ENCODE measurements at regions not wholly inside any gene's neighbourhood (a gene's known extent, or its start where the extent isn't known, plus 50 kb on each side); places are given as distances from the start of the nearest gene placed in this dataset.

DNA sequence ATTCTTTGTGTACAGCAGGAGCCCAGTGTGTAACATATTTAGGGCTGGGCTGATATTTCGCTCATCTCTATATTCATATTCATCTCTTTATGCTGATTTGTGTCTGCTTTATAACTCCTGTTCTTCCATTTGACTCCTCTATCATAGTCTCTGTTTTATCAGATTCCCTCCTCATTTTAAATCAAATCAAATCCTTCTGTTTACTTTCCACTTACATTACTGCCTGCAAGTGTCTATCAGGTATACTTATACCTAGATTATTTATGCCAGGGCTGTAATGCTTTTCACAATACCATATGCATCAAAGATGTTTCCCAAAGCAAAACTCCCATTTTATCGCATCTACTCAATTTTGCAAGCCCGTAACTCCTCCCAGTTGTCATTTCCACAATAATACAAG is 990.7 kb downstream of the SORCS1 start:
- H3K9me3 ChIP-seq = no peaks in the 10 kb centered on the region
- TF ChIP-seq CTCF (IDR thresholded peaks at IDR 0.05) (no peak), POLR2A (IDR thresholded peaks at IDR 0.05) (no peak)
- no peak overlapping the region for H3K4me3 ChIP-seq
- no peaks in the 10 kb centered on the region for H3K4me1 ChIP-seq
- no peak overlapping the region for H3K27ac ChIP-seq
- 93% methylated on average over 3 of the region's 3 CpGs for WGBS (ENCODE audit: insufficient coverage, low coverage, low lambda C conversion rate, missing lambda C conversion rate)
- H3K27me3 ChIP-seq = no peaks in the 10 kb centered on the region
- DNase-seq (no peak), ATAC-seq (no peak)
- intact Hi-C loops (cut with DNase I) = loop anchor here (5.0 to 10.0 kb wide), 2 partner anchors 219 to 227 kb away; no protein-coding TSS in a partner anchor
- H3K36me3 ChIP-seq = no peaks in the 10 kb centered on the region

GRCh38 chr10:106169241-106169640 is 995.3 kb downstream of the SORCS1 start:
- TF ChIP-seq POLR2A (IDR thresholded peaks at IDR 0.05) (no peak), CTCF (IDR thresholded peaks at IDR 0.05) (no peak)
- no peaks in the 10 kb centered on the region for H3K9me3 ChIP-seq
- ATAC-seq (no peak), DNase-seq (no peak)
- no peaks in the 10 kb centered on the region for H3K4me1 ChIP-seq
- intact Hi-C loops (cut with DNase I) = no loop called here
- no peak overlapping the region for H3K27ac ChIP-seq
- no peaks in the 10 kb centered on the region for H3K36me3 ChIP-seq
- no peak overlapping the region for H3K4me3 ChIP-seq
- no peaks in the 10 kb centered on the region for H3K27me3 ChIP-seq
- 68% methylated on average over 7 of the region's 7 CpGs for WGBS (ENCODE audit: insufficient coverage, low coverage, low lambda C conversion rate, missing lambda C conversion rate)

DNA sequence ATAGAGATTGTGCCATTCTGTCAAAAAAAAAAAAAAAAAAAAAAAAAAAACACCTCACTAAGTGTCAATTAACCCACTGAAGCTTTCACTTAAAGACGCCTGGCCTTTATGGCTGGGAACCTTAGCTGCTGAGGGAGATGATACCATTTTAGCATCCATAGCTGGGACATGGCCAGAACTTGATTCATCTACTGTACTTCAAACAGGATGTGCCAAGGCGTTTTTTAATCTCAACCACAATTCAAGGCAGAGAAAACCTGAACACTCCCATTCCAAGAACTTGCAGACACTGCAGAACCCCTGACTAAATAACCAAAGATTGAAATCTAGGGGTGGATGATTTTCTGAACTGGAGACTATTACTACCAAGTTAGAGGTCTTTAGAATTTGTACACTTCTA is 996.6 kb downstream of the SORCS1 start:
- WGBS (ENCODE audit: insufficient coverage, low coverage, low lambda C conversion rate, missing lambda C conversion rate) = 73% methylated on average over 2 of the region's 2 CpGs
- H3K27me3 ChIP-seq = no peaks in the 10 kb centered on the region
- no peaks in the 10 kb centered on the region for H3K36me3 ChIP-seq
- H3K27ac ChIP-seq = no peak overlapping the region
- TF ChIP-seq POLR2A (IDR thresholded peaks at IDR 0.05) (no peak), CTCF (IDR thresholded peaks at IDR 0.05) (no peak)
- ATAC-seq = no peak
- H3K4me3 ChIP-seq = no peak overlapping the region
- no peaks in the 10 kb centered on the region for H3K4me1 ChIP-seq
- intact Hi-C loops (cut with DNase I) = no loop called here
- DNase-seq = no peak
- H3K9me3 ChIP-seq = no peaks in the 10 kb centered on the region

- no peak for DNase-seq
- Histone ChIP-seq H3K4me1 (no peaks in the 10 kb centered on the region), H3K9me3 (no peaks in the 10 kb centered on the region), H3K4me3 (no peak overlapping the region), H3K27ac (no peak overlapping the region), H3K27me3 (no peaks in the 10 kb centered on the region), H3K36me3 (no peaks in the 10 kb centered on the region)
- intact Hi-C loops (cut with DNase I) = no loop called here
- WGBS (ENCODE audit: insufficient coverage, low coverage, low lambda C conversion rate, missing lambda C conversion rate) = 78% methylated on average over 4 of the region's 4 CpGs
- TF ChIP-seq CTCF (IDR thresholded peaks at IDR 0.05) (no peak), POLR2A (IDR thresholded peaks at IDR 0.05) (no peak)
- ATAC-seq = no peak
Measured at GRCh38 chr10:106158241-106158640, 1006.3 kb downstream of the SORCS1 start.

DNA sequence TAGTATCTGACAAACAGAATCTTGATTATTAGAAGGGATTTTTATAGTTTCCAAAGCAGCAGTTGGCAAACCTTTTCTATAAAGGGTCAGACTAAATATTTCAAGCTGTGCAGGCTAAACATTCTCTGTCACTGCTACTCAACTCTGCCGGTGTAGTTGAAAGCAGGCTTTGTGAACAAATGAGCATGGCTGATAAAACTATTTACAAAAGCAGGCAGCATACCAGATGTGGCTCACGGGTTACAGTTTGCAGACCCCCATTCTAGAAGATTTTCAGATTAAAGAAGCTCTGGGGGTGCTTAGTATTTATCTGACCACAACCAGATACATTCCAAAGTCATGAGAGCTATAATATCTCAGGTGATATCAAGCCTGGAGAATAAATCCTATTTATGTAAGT is 1017.5 kb downstream of the SORCS1 start:
- 30% methylated on average over 2 of the region's 2 CpGs for WGBS (ENCODE audit: insufficient coverage, low coverage, low lambda C conversion rate, missing lambda C conversion rate)
- H3K36me3 ChIP-seq = no peaks in the 10 kb centered on the region
- H3K27me3 ChIP-seq = no peaks in the 10 kb centered on the region
- H3K4me3 ChIP-seq = no peak overlapping the region
- H3K4me1 ChIP-seq = no peaks in the 10 kb centered on the region
- TF ChIP-seq CTCF (IDR thresholded peaks at IDR 0.05) (no peak), POLR2A (IDR thresholded peaks at IDR 0.05) (no peak)
- H3K9me3 ChIP-seq = no peaks in the 10 kb centered on the region
- intact Hi-C loops (cut with DNase I) = no loop called here
- DNase-seq = no peak
- no peak for ATAC-seq
- H3K27ac ChIP-seq = no peak overlapping the region

Data from right lobe of liver (tissue), 6 donors.